Loucy (cell line): ENCODE measurements at regions not wholly inside any gene's neighbourhood (a gene's known extent, or its start where the extent isn't known, plus 50 kb on each side); places are given as distances from the start of the nearest gene placed in this dataset.

ENCODE experiments used
- EZH2phosphoT487 ChIP-seq: fragments of 200-600 bp; IDR thresholded peaks from 2 replicates; pipeline ENCODE4 v1.6.1; 2018; ENCODE audit warnings: antibody characterized with exemption, mild to moderate bottlenecking, moderate library complexity, borderline replicate concordance
- TF ChIP-seq, protein P1 (sequence below): fragments of 200-600 bp; sonication (generic); conservative IDR thresholded peaks from 2 replicates; pipeline ENCODE4 v1.5.1; 2014; ENCODE audit warnings: mild to moderate bottlenecking, antibody characterized with exemption, low read length

DNA sequence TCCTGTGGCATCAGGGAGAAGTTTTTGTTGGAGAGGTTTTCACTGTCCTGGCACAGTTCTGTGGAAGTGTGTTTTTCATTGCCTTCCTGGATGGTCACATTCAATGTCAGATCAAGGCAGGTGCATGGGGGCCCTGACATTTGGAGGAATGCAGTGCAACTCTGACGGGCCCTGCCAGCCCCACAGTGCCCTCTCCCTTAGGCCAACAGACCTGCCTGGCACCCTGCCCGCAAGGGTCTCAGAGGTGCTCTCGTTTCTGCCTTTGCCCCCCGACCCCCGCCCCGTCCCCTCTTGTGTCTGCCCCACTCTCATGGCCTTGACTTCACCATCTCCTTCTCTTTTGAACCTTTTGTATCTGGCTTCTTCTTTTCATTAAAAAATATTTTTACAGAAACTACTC is 257.2 kb upstream of the HDAC4 start:
- TF ChIP-seq, protein P1, sequence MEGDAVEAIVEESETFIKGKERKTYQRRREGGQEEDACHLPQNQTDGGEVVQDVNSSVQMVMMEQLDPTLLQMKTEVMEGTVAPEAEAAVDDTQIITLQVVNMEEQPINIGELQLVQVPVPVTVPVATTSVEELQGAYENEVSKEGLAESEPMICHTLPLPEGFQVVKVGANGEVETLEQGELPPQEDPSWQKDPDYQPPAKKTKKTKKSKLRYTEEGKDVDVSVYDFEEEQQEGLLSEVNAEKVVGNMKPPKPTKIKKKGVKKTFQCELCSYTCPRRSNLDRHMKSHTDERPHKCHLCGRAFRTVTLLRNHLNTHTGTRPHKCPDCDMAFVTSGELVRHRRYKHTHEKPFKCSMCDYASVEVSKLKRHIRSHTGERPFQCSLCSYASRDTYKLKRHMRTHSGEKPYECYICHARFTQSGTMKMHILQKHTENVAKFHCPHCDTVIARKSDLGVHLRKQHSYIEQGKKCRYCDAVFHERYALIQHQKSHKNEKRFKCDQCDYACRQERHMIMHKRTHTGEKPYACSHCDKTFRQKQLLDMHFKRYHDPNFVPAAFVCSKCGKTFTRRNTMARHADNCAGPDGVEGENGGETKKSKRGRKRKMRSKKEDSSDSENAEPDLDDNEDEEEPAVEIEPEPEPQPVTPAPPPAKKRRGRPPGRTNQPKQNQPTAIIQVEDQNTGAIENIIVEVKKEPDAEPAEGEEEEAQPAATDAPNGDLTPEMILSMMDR, result no peak
- no peak for TF ChIP-seq EZH2phosphoT487
